Neural progenitor cell (in vitro differentiated cells): ENCODE measurements at regions not wholly inside any gene's neighbourhood (a gene's known extent, or its start where the extent isn't known, plus 50 kb on each side); places are given as distances from the start of the nearest gene placed in this dataset.

Experiments
- DNase-seq: peaks from one replicate; pipeline ENCODE4 v3.0.0-alpha.2; 2016; ENCODE audit warnings: low spot score
- H2AFZ ChIP-seq: fragments of 200-600 bp; sonication (generic); replicated peaks from 2 replicates; pipeline ENCODE4 v1.6.1; 2016; ENCODE audit warnings: antibody characterized with exemption
- H3F3A ChIP-seq: fragments of 200-600 bp; sonication (generic); 2 replicates; pipeline ENCODE4 v1.6.1; 2016; ENCODE audit warnings: antibody characterized with exemption, low read depth
- H3K27ac ChIP-seq: fragments of 200-600 bp; sonication (generic); 2 replicates; pipeline ENCODE4 v1.5.1; 2016; ENCODE audit warnings: mild to moderate bottlenecking
- H3K27me3 ChIP-seq: fragments of 200-600 bp; sonication (generic); 2 replicates; pipeline ENCODE4 v1.6.1; 2016; ENCODE audit warnings: mild to moderate bottlenecking, moderate library complexity
- H3K36me3 ChIP-seq: fragments of 200-600 bp; sonication (generic); 2 replicates; pipeline ENCODE4 v1.5.1; 2016
- H3K4me1 ChIP-seq: fragments of 200-600 bp; sonication (generic); 2 replicates; pipeline ENCODE4 v1.6.1; 2016; ENCODE audit warnings: mixed run types
- H3K4me2 ChIP-seq: fragments of 200-600 bp; sonication (generic); 2 replicates; pipeline ENCODE4 v1.6.1; 2016
- H3K4me3 ChIP-seq: fragments of 200-600 bp; sonication (generic); 2 replicates; pipeline ENCODE4 v1.5.1; 2016
- H3K79me2 ChIP-seq: fragments of 200-600 bp; sonication (generic); 2 replicates; pipeline ENCODE4 v1.6.1; 2016; ENCODE audit warnings: low read depth
- H3K9ac ChIP-seq: fragments of 200-600 bp; sonication (generic); 2 replicates; pipeline ENCODE4 v1.6.1; 2016
- H3K9me3 ChIP-seq: fragments of 200-600 bp; sonication (generic); 2 replicates; pipeline ENCODE4 v1.5.1; 2016; ENCODE audit warnings: low read depth
- H4K20me1 ChIP-seq: fragments of 200-600 bp; sonication (generic); 2 replicates; pipeline ENCODE4 v1.6.1; 2016; ENCODE audit warnings: low read depth
- H3K27ac Mint-ChIP-seq: 3 replicates; pipeline ENCODE4 v1.8.0; 2021; ENCODE audit warnings: mixed read lengths
- H3K27me3 Mint-ChIP-seq: 2 replicates; pipeline ENCODE4 v1.8.0; 2022; ENCODE audit warnings: low read depth, mild to moderate bottlenecking, inconsistent platforms, moderate library complexity, mixed read lengths; ENCODE audit not compliant: insufficient read depth
- H3K36me3 Mint-ChIP-seq: 3 replicates; pipeline ENCODE4 v1.8.0; 2021; ENCODE audit warnings: mixed read lengths
- H3K4me1 Mint-ChIP-seq: 3 replicates; pipeline ENCODE4 v1.8.0; 2021; ENCODE audit warnings: mixed read lengths
- H3K4me3 Mint-ChIP-seq: 3 replicates; pipeline ENCODE4 v1.8.0; 2021; ENCODE audit warnings: mild to moderate bottlenecking, moderate library complexity, mixed read lengths
- H3K9me3 Mint-ChIP-seq: 3 replicates; pipeline ENCODE4 v1.8.0; 2020; ENCODE audit warnings: mixed read lengths
- EZH2 ChIP-seq: fragments of 200-600 bp; sonication (generic); IDR thresholded peaks from 2 replicates; pipeline ENCODE4 v1.6.1; 2017; ENCODE audit warnings: antibody characterized with exemption, mild to moderate bottlenecking, moderate library complexity
- EZH2phosphoT487 ChIP-seq: fragments of 200-600 bp; sonication (generic); IDR thresholded peaks from 2 replicates; pipeline ENCODE4 v1.6.1; 2017; ENCODE audit warnings: antibody characterized with exemption
- TF ChIP-seq, protein P1 (sequence below): fragments of 200-600 bp; sonication (generic); IDR thresholded peaks from 2 replicates; pipeline ENCODE4 v1.5.1; 2017; ENCODE audit warnings: antibody characterized with exemption, mild to moderate bottlenecking

DNA sequence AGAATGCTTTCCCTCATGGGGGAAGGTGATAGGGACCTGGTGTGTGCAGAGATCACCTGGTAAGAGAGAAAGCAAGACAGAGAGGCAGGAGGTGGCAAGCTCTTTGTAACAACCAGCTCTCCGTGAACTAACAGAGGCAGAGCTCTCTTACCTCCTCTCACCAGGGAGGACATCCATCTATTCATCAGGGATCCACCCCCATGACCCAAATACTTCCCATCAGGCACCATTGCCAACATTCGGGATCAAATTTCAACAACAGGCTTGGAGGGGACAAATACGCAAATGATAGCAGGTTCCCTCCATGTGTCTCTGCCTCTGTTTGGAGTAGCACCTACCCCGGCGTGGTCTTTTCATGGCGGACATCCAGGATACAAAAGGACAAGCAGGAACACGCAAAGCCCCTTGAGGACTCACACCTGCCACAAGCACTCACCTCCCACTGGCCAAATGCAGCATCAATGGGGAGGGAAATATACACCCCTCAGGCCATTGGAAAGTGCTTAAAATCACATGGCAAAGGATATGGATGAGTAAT, 431.2 kb upstream of the AUTS2 start:
- Histone ChIP-seq H3K79me2 (no peaks in the 10 kb centered on the region), H3K4me3 (no peak overlapping the region), H3K27ac (no peak overlapping the region), H3F3A (peaks cover 4% of the 10 kb centered on the region), H3K36me3 (no peaks in the 10 kb centered on the region), H2AFZ (no peak overlapping the region), H4K20me1 (no peaks in the 10 kb centered on the region), H3K27me3 (no peaks in the 10 kb centered on the region), H3K4me2 (no peak overlapping the region), H3K4me1 (no peaks in the 10 kb centered on the region), H3K9me3 (no peaks in the 10 kb centered on the region), H3K9ac (no peak overlapping the region)
- Mint-ChIP-seq H3K36me3 (no peaks in the 10 kb centered on the region), H3K4me1 (no peaks in the 10 kb centered on the region), H3K27me3 (peaks cover 7% of the 10 kb centered on the region), H3K27ac (no peak overlapping the region), H3K4me3 (no peak overlapping the region), H3K9me3 (peaks cover 5% of the 10 kb centered on the region)
- TF ChIP-seq EZH2phosphoT487 (no peak), EZH2 (no peak)
- TF ChIP-seq, protein P1, sequence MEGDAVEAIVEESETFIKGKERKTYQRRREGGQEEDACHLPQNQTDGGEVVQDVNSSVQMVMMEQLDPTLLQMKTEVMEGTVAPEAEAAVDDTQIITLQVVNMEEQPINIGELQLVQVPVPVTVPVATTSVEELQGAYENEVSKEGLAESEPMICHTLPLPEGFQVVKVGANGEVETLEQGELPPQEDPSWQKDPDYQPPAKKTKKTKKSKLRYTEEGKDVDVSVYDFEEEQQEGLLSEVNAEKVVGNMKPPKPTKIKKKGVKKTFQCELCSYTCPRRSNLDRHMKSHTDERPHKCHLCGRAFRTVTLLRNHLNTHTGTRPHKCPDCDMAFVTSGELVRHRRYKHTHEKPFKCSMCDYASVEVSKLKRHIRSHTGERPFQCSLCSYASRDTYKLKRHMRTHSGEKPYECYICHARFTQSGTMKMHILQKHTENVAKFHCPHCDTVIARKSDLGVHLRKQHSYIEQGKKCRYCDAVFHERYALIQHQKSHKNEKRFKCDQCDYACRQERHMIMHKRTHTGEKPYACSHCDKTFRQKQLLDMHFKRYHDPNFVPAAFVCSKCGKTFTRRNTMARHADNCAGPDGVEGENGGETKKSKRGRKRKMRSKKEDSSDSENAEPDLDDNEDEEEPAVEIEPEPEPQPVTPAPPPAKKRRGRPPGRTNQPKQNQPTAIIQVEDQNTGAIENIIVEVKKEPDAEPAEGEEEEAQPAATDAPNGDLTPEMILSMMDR = no peak
- DNase-seq = no peak

DNA sequence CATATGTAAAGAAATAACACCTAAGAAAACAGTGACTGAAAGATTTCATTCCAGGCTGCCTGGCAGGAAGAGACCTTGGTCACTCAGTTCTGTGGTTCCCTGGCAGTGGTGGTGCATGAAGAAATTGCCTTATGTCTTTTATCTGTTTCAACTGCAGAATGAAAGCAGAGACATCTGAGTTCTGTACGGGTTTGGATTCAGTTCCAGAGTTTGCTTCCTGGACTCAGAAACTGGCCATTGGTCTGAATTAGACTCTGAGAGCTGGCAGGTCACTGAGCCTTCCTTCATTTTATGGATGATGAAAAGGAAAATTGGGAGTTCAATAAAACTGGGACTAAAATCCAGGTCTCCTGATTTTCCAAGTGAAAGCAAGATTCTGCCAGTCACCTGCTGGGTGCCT, 428.9 kb upstream of the AUTS2 start:
- Histone ChIP-seq H2AFZ (no peak overlapping the region), H3K9ac (no peak overlapping the region), H3K27me3 (no peaks in the 10 kb centered on the region), H3K4me2 (no peak overlapping the region), H3K27ac (no peak overlapping the region), H3K79me2 (no peaks in the 10 kb centered on the region), H4K20me1 (no peaks in the 10 kb centered on the region), H3K4me3 (no peak overlapping the region), H3K36me3 (no peaks in the 10 kb centered on the region), H3K4me1 (no peaks in the 10 kb centered on the region), H3F3A (peaks cover 4% of the 10 kb centered on the region), H3K9me3 (no peaks in the 10 kb centered on the region)
- peaks cover 13% of the 10 kb centered on the region for H3K4me1 Mint-ChIP-seq
- no peaks in the 10 kb centered on the region for H3K36me3 Mint-ChIP-seq
- H3K27ac Mint-ChIP-seq = no peak overlapping the region
- TF ChIP-seq, protein P1 = no peak
- no peak for TF ChIP-seq EZH2phosphoT487
- TF ChIP-seq EZH2 = no peak
- peaks cover 5% of the 10 kb centered on the region for H3K9me3 Mint-ChIP-seq
- H3K4me3 Mint-ChIP-seq = no peak overlapping the region
- no peak for DNase-seq
- peaks cover 7% of the 10 kb centered on the region for H3K27me3 Mint-ChIP-seq

DNA sequence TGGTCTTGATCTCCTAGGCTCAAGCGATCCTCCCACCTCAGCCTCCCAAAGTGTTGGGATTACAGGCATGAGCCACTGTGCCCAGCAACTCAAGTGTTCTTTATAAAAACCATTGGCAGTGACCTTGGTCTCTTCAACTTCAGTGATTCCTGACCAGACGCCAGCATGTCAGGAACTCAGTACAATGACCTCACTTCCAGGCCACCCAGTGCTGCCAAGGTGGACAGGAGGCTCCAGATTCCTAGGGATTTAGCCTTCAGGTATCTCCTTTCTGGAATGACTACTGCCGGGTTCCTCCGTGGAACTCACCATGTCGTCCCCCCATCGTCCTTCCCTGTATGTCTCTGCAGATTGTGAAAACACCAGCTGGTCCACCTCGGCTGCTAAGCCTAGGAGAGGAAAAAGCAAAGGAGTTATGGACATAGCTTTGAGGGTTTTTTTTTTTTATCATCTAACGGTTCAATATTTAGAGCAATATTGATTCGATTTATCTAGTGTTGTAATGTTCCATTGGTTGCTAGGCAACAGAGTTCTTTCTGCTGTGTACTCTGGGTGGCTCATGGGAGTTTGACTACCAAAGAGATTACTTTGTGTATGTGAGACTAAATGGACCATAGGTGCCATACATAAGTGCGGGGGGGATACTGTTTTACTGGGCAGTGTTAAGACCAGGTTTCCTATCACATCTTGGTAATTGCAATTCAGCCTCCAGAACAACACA, 425.8 kb upstream of the AUTS2 start:
- H4K20me1 ChIP-seq = no peaks in the 10 kb centered on the region
- H3K27me3 Mint-ChIP-seq = peaks cover 8% of the 10 kb centered on the region
- no peaks in the 10 kb centered on the region for H3K36me3 Mint-ChIP-seq

More for the DNA sequence above, 425.8 kb upstream of the AUTS2 start:
- H3K4me2 ChIP-seq = no peak overlapping the region
- H3K9ac ChIP-seq = no peak overlapping the region
- no peaks in the 10 kb centered on the region for H3K4me1 ChIP-seq
- no peak for DNase-seq
- no peak overlapping the region for H3K4me3 ChIP-seq
- no peaks in the 10 kb centered on the region for H3K36me3 ChIP-seq
- no peak overlapping the region for H2AFZ ChIP-seq
- H3K27ac ChIP-seq = no peak overlapping the region
- H3F3A ChIP-seq = no peaks in the 10 kb centered on the region
- TF ChIP-seq, protein P1 = no peak
- no peak for TF ChIP-seq EZH2
- no peak for TF ChIP-seq EZH2phosphoT487
- H3K4me3 Mint-ChIP-seq = no peak overlapping the region
- no peaks in the 10 kb centered on the region for H3K79me2 ChIP-seq
- peaks cover 13% of the 10 kb centered on the region for H3K4me1 Mint-ChIP-seq
- H3K27ac Mint-ChIP-seq = no peak overlapping the region
- peaks cover 7% of the 10 kb centered on the region for H3K9me3 Mint-ChIP-seq
- no peaks in the 10 kb centered on the region for H3K9me3 ChIP-seq
- no peaks in the 10 kb centered on the region for H3K27me3 ChIP-seq
